Neutrophil (primary cell): ENCODE measurements at regions not wholly inside any gene's neighbourhood (a gene's known extent, or its start where the extent isn't known, plus 50 kb on each side); places are given as distances from the start of the nearest gene placed in this dataset.

ENCODE experiments used
- H3K27ac ChIP-seq: fragments of 200-600 bp; sonication (generic); 2 replicates; pipeline ENCODE4 v1.5.1; 2016; ENCODE audit warnings: mild to moderate bottlenecking, moderate library complexity
- H3K27me3 ChIP-seq: fragments of 200-600 bp; sonication (generic); 2 replicates; pipeline ENCODE4 v1.6.0; 2016; ENCODE audit warnings: mild to moderate bottlenecking
- H3K36me3 ChIP-seq: fragments of 200-600 bp; sonication (generic); 2 replicates; pipeline ENCODE4 v1.5.1; 2017
- H3K4me1 ChIP-seq, 2 experiments: fragments of 200-600 bp in 1 of 2; sonication (generic) in 1 of 2; 1 replicate in 1 of 2; 2 replicates in 1 of 2; pipeline versions ENCODE4 v1.5.1 to v1.6.1; 2013 to 2016; ENCODE audit warnings: low read depth in 1 of 2, low read length in 1 of 2, mild to moderate bottlenecking in 1 of 2, moderate library complexity in 1 of 2; ENCODE audit not compliant: control insufficient read depth in 1 of 2, insufficient read depth in 1 of 2
- H3K4me3 ChIP-seq, 2 experiments: fragments of 200-600 bp in 1 of 2; sonication (generic) in 1 of 2; 1 replicate in 1 of 2; 2 replicates in 1 of 2; pipeline ENCODE4 v1.5.1; 2013 to 2016; ENCODE audit warnings: low read depth in 1 of 2, low read length in 1 of 2, mild to moderate bottlenecking in 1 of 2, moderate library complexity in 1 of 2
- H3K9me3 ChIP-seq: fragments of 200-600 bp; sonication (generic); 2 replicates; pipeline ENCODE4 v1.5.1; 2016
- CTCF ChIP-seq: fragments of 200-600 bp; sonication (generic); IDR thresholded peaks from 2 replicates; pipeline ENCODE4 v1.5.1; 2016; ENCODE audit warnings: antibody characterized with exemption

DNA sequence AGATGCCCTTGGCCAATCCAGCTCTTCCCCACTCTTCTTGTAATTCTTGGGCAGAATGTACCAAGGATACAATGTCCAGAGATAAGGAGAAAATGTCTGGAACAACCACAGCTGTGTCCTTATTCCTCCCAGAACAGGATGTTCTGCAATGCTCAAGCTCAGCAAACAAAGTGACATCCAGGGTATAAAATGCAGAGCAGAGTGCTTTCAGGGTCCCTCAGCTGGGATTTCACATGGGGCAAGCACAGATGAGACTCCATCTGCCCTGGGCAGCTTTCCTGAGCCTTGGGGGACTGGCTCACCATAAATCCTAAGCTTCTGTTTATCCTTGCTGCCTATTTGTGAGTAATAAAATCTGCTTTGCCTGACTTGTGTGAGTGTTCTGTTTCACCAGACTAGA is 127.4 kb downstream of the VAPA start:
- H3K9me3 ChIP-seq: no peaks in the 10 kb centered on the region
- TF ChIP-seq CTCF: no peak
- H3K27me3 ChIP-seq: no peaks in the 10 kb centered on the region
- no peaks in the 10 kb centered on the region for H3K4me1 ChIP-seq
- H3K4me3 ChIP-seq: no peak overlapping the region
- no peaks in the 10 kb centered on the region for H3K36me3 ChIP-seq
- H3K27ac ChIP-seq: no peak overlapping the region

- no peak overlapping the region for H3K4me3 ChIP-seq
- no peaks in the 10 kb centered on the region for H3K27me3 ChIP-seq
- H3K36me3 ChIP-seq: no peaks in the 10 kb centered on the region
- no peaks in the 10 kb centered on the region for H3K9me3 ChIP-seq
- TF ChIP-seq CTCF: no peak
- no peak overlapping the region for H3K27ac ChIP-seq
- no peaks in the 10 kb centered on the region for H3K4me1 ChIP-seq
These were observed 128.7 kb downstream of the VAPA start for GRCh38 chr18:10042492-10042891.

- H3K4me1 ChIP-seq: no peaks in the 10 kb centered on the region
- H3K27ac ChIP-seq: no peak overlapping the region
- no peaks in the 10 kb centered on the region for H3K27me3 ChIP-seq
- no peaks in the 10 kb centered on the region for H3K9me3 ChIP-seq
- TF ChIP-seq CTCF: no peak
- no peak overlapping the region for H3K4me3 ChIP-seq
- H3K36me3 ChIP-seq: no peaks in the 10 kb centered on the region
These were observed 130.2 kb downstream of the VAPA start for GRCh38 chr18:10044054-10044453.

DNA sequence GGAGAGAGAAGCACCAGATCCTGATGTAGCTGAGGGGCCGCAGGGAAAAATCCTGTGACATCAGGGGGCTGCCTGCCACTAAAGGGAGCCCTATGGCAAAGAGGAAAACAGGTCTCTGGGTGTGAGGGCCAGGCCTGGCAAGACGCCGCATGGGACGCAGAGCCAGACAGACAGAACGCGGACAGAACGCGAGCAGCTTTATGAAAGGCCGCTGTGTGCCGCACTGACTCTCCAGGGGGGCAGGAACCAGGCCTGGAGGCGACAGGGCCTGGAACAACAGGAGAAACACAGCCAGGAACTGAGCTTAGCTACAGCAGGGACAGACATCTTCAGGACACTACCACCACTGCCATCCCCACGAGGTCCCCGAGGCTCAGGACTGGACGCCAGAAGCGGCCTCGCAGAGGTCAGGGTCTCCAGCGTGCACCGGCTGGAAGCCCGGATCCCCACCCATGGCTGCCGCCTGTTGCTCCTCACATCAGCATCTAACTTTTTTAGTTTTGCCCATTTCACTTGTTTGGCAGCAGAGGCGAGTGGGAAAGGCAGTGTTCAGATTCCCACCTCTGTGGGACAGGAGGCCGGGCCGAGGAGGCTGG is 131.6 kb downstream of the VAPA start:
- no peaks in the 10 kb centered on the region for H3K9me3 ChIP-seq
- TF ChIP-seq CTCF: no peak
- no peak overlapping the region for H3K4me3 ChIP-seq
- H3K36me3 ChIP-seq: no peaks in the 10 kb centered on the region
- no peaks in the 10 kb centered on the region for H3K27me3 ChIP-seq
- H3K4me1 ChIP-seq: no peaks in the 10 kb centered on the region
- no peak overlapping the region for H3K27ac ChIP-seq

GRCh38 chr18:10046178-10046807 is 132.5 kb downstream of the VAPA start:
- H3K27me3 ChIP-seq: no peaks in the 10 kb centered on the region
- no peaks in the 10 kb centered on the region for H3K9me3 ChIP-seq
- TF ChIP-seq CTCF: no peak
- H3K4me3 ChIP-seq: no peak overlapping the region
- no peak overlapping the region for H3K27ac ChIP-seq
- no peaks in the 10 kb centered on the region for H3K4me1 ChIP-seq
- no peaks in the 10 kb centered on the region for H3K36me3 ChIP-seq
